NOMO-1 treated with dmso at 0.1 percent for 144 hours (cell line): ENCODE measurements at regions not wholly inside any gene's neighbourhood (a gene's known extent, or its start where the extent isn't known, plus 50 kb on each side); places are given as distances from the start of the nearest gene placed in this dataset.

Experiments used
- DNase-seq: peaks from one replicate; lab custom pipeline; 2025; ENCODE audit not compliant: unreplicated experiment; lab: John Stamatoyannopoulos, UW

DNA sequence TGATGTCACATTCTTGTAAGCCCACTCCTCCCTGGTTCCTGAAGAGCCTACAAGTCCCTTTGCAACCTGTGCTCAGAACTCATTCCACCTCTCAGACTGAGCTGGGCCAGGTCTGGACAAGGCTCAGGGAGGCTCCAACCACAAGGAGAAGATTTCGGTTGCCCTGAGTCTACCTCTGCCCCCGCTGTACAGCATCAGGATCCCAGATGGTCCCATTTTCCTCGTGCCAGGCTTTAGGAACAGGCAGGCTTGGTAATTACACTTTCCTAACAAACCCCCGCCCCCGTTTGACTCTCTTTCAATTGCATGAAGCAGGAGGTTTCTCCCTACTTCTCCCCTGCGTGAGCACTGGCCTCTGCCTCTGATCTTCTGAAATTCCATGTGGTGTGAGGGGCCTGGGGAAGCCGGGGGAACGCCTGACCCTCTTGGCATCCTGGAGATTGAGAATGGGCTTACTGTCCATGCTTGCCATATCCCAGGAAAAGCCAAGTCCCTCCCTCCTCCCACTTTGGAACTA is 86.9 kb upstream of the CTNNA1 start:
- DNase-seq: no peak

DNA sequence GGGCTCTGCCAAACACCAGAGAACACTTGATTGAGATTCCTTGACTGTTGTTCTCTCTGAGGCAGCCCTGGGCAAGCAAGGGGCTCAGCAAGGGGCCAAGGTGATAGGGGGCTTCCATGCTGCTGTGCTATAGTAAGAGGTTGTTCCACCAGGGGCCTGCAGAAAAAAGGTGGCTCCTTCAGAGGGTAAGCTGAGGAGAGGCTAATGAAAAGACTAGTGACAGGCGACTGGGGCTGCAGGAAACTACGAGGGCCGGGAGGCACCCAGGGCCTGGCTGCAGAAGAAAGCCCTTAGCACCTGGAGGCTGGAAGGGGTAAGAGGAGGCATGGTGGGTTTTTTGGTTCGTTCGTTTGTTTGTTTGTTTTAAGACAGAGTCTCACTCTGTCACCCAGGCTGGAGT is 88.0 kb upstream of the CTNNA1 start:
- no peak for DNase-seq

DNA sequence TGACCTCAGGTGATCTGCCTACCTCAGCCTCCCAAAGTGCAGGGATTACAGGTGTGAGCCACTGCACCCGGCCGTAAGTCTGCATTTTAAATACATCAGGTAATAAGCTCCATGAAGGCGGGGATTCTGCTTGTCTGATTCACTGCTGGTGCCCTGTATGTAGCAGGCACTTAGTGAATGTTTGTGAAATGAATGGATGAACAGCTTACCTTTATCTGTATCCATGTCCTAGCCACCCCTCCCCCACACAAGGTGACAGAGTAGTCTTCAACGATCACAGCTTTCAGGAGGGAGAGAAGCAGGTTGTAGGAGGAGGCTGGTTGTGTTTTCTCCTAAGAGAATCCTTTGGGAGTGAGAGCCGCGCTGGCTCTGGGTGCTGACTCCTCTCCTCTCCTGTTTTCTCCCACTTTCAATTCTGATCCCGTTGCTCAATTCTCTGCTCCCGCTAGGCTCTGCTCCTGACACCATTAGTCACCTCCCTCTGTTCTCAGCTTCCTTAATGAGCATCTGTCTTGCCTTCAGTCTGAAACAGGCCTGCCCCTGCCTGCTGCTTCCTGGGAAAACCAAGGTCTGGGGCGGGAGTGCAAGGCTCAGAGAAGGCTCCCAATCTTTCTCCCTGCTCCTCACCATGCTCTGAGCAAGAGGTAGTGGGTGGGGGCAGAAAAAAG is 88.8 kb upstream of the CTNNA1 start:
- DNase-seq: no peak

DNA sequence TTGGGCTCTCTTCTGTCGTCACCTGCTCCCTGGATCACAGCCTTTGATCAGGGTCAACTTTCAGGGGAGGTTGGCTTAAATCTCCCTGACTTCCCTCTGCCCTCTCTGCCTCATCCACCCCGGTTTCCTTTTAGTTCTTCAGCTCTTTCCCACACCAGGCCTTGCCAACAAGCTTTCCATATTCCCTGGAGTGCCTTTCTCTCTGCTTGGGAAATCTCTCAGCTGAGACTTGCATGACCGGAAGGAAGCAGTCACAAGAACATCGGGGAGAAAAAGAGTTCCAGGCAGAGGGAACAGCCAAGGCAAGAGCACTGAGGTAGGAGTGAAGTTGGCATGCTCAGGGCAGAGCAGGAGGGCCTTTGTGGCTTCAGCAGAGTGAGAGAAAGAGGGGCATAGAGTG is 88.4 kb upstream of the HSPA9 start:
- no peak for DNase-seq

DNA sequence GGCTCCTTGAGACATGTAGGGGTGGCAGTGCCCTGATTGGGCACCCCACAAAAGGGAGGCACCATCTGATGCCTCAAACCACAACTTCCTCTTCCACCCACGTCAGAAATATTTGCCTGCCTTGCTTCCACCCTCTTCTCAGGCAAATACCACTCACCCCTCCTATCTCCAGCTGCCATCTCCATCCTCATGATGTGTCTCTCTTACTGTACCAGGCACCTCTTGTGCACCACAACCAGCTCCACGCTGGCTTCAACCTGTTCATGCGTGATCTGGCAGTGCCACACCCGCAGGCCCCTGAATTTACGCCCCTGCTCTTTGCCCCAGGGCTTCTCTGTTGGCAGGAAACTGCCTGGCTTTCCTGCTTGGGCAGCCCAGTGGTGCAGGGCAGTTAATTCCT is 87.8 kb upstream of the HSPA9 start:
- DNase-seq: peak; percentile 32

DNA sequence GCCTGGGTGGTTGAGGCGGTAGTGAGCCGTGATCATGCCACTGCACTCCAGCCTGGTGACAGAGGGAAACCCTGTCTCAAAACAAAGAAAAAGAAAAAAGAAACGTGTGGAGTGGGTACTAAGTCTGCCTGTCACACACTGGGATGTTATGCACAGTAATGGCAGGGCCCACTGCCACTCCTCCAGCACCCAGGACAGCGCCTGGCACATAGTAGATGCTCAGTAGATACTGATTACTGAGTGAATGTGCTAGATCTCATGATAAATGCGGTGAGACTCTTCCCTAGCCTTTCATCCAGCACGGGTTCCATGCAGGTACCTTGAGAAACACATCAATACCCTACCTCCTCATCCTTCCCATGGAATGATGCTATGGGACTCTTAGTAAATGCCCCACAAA is 87.4 kb upstream of the HSPA9 start:
- DNase-seq: no peak

DNA sequence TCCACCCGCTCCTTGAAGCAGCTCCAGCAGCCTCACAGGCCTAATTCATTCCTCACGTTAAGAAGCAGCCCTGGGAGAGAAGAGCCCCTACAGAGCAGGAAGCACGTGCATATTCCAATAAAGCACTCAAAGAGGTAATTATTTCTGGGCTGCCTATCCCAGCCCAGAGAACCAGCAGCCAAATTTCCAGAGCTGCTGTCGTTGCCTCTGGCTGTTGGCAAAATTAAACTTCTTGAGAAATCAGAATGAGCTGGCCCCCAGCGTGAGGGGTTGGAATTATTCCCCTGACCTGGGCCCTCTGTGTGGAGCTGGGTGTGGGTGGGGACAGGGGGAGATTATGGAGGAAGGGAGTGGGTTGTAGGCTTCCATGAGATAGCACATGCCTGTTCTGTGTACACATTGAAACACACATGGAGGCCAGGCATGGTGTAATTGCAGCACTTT is 86.8 kb upstream of the HSPA9 start:
- DNase-seq: no peak

DNA sequence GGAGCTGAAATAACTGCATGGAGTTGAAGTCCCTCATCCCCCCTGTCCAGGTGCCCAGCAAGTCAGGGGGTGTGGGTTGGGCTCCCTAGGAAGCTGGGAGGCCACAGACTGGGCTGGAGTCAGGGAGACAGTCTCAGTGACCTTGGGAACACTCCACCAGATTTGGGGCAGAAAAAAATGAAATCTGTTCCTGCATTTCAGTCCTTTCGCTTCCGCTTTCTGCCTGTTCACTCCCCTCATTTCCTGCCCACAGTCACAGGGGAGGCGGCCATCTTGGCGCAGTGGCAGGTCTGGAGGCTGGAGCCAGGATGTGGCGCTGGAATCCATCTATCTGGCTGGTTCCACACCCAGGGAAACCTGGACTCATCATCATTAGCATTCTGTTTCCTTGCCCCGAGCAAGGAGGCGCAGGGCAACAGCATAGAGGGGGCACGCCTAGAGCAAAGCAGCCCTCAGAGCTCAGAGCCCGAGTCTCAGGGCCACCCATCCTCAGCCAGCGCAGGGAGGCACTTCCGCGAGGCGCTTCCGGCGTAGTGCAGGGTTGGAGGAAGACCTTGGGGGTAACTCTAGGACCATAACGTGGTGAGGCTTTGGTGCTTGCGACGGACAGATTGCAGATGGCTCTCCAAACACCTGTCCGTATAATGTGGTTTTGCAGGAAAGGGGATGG is 86.2 kb upstream of the HSPA9 start:
- peak; percentile 54 for DNase-seq

DNA sequence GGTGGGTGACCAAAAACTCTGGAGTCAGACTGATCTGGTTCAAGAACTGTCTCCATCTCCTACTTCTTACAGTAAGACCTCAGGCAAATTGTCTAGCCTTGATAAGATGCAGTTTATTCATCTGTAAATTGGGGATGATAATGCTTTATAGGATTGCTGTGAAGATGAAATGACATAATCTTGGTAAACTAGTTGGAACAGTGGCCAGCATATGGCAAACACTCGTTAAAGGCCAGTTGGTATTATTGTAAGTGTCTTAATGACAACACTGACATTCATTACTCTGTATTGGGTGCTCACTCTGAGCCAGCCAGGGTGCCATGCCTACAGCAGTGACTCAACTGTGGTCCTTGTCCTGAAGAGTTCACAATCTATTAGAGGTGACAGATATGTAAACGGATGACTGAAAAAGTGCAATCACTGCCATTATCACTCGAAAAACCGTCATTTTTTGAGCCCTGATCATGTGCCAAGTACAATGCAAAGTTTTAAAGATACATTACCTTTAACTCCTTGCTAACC is 84.9 kb upstream of the HSPA9 start:
- DNase-seq: no peak

DNA sequence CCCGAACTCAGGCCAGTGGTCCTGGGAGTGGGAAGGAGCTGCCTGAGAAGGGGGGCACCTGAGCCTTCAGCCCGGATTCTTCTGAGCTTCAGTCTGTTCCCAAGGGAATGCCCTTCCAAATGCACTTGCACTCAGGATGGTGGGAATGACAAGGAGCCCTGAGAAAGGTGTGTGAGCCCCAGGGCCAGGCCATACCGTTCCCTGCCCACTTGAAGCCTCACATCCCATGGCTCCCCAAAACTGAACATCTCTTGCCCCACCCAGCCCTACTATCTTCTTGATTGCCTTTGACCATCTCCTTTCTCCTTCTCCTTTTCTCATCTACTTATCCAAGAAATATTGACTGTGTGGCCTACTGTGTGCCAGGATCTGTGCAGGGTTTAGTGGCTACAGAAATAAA is 84.4 kb upstream of the HSPA9 start:
- no peak for DNase-seq

DNA sequence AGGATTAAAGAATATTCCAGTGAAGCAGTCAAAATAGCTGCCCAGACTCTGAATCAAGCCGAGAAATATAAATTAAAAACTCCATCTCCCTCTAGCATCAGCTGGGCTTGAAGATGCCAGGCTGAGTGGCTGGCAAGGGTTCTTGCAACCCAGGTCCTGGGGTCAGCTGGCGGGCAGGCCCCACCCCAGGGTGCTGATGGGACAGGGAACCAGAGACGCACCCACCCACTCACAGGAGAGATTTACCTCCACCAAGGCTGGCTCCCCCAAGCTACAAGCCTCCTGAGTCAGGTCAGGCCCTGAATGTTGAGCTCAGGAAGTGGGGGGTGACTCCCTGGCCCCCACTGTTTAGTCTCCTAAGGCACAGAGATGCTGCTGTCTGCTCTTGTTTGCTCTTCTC is 83.9 kb upstream of the HSPA9 start:
- no peak for DNase-seq

DNA sequence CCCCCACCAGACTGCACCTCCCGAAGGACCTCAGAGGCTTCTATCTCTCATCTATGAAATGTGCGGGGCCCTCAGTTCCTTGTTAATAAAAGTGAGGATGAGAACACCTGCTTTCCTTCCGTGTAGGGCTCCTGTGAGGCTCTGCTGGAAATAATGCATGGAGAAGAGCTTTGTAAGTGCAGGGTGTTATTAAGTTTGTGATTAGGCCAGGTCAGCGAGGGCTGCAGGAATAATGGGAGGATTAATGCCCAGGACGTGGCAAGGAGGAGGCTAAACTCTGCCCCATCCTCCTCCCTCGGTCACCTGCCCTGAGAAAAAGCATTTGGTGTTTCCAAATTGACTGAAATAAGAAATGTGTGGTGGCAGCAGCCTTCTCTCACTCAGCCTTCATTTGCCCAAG is 83.5 kb upstream of the HSPA9 start:
- DNase-seq: no peak

DNA sequence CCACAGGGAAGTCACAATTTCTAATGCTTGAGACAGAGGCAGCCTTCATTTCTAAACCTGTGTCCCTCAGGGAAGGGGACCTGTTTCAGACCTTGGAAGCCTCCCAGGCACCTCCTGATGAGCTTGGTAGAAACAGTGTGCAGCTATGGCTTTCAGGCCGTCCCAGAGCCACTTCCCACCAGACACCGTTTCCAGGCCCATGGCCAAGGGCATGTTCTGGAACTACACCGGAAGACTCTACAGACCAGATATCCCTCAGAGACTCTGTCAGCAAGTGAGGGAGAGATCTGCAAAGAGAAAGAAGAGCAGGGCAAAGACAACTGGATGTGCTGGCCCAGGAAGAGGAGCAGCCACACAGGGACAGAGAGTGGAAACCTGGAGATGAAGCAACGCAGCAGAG is 82.2 kb upstream of the HSPA9 start:
- no peak for DNase-seq

DNA sequence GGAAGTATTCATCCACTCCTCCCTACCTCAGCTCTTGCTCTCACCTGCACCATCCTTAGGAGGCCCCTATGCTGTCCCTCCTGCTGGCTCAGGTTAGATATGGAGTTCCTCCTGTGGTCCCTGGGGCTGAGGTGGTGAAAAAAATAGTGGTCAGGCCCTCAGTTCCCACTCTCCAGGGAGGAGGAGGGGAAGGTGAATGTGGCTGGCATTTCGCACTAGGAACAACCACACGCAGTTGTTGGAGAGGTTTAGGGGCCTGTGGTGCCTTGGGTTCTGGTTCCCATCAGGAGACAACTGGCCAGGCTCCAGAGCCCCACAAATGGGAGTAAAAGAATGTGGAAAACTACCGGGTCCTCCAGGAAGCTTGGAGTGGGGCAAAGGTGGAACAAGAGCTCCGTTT is 81.7 kb upstream of the HSPA9 start:
- DNase-seq: no peak

DNA sequence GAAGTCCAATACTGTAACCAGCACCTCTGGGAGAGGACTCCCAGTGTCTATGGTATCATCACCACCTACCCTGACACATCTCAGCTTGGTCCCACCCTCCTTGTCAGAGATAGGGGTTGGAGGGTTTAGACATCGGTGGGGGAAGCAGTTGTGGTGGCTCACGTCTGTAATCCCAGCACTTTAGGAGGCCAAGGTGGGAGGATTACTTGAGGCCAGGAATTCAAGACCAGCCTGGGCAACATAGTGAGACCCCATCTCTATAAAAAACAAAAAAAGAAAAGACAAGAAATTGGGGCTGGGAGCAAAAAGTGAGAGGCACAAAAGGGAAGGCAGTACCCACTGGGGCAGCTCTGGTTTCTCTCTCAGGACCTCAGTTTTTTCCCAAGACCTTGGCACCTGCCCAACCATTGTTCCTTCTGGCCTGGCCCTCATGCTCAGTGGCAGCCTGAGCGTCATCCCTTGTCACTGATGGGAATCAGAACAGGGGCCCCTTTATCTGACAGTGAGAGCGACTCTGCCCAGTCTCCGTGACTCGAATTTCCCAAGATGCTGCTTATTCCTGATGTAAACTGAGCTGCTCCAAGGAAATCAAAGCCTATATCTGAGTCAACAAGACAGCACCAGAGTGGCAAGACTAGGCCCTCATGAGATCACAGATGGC is 80.5 kb upstream of the HSPA9 start:
- no peak for DNase-seq

DNA sequence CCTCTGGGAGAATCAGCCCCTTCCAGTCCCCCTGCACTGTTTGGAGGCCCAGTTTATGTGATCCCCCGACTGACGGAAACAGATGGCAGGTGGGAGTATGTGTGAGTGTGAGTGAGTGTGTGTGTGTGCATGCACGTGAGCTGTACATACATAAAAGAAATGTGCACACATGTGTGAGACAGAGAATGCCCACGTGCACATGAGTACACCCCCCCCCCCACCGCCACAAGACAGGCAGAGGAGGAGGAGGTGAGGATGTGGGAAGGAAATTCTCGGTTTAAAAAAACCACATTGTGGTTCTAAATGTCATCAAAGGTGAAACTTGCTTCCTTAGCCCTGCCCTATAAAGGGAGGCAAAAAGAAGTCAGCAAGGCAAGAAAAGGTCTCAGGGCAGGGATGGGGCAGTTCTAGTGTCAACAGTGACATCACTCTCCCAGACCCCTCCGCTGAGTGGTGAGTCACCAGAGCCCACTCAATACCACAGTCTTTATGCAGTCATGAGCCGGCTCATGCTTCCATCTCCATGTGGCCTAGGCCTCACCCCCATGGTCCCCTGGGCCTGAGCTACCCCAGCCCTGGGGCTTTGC is 79.2 kb upstream of the HSPA9 start:
- peak; percentile 35 for DNase-seq

DNA sequence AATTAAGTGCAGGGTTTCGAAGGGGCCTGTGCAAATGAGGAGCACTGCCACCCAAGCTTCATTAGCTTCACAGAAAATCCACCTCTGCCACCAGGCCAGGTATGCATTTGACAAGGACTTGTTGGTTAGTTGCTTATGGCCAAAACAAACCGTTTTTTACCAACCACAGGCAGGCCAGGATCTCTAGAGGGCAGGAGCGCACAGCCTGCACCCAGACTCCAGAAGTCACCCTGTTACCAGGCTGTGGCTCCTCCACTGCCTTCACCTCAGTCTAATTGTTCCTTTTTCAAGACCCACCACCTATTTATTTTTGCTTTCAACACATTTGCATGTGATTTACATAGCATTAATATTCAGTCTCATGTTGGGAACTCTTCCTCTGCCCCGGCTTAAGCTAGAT is 78.3 kb upstream of the HSPA9 start:
- DNase-seq: no peak

DNA sequence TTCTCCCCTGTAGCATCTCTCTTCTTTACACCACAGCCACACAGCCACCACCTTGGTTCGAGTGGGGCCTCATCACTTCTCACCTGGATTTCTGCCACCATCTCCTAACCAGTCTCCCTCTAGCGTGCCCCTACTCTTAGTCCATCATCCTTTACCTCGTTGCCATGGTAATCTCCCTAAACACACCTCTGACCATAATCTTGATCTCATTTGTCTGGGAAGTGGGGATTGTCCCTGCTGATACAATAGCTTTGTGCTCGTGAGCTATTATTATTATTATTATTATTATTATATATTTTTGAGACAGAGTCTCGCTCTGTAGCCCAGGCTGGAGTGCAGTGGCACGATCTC is 76.5 kb upstream of the HSPA9 start:
- DNase-seq: no peak

DNA sequence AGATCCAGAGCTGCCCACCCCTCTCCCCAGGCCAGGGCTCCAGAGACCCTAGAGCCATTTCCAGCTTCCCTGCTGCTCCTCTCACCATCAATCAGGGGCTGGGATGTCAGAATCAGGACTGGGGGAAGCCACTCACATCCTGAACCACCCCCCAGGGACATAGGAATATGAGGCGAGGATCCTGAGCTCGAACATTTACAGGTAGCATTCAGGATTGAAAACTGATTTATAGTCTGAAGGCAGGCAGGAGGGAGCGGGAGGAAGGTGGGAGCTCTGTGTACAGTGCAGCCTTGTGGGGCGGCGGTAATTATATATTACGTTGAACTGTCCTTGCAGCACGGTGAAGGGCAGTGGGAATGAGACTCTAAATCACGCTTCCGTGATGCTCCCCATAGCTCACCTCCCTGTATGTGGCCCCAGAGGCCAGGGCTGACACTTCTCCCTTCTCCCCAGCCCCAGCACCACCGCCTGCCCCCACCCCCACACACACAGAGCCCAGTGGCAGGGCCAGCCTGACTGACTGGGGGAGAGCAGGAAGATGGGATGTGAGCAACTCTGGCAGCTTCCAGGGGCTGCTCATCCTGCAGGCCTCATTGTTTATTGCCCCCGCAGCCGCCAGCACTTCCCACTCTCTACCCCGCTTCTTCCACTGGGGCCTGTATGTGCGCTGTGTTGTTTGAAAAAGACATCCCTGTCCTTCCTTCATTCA is 76.0 kb upstream of the HSPA9 start:
- DNase-seq: no peak

DNA sequence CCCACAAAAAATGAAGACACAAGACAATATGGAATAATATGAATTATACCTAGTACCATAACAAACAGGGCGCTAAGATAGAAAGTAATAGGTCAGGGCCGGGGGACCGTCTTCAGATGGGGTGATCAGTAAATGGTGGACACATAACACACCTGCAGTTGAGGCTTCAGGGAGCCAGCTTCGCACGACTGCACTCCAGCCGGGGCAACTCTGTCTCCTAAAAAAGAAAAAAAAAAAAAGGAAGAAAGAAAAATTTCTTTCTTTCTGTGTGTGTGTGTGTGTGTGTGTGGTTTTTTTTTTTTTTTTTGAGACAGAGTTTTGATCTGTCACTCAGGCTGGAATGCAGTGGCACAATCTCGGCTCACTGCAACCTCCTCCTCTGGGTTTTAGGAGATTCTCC is 75.0 kb upstream of the HSPA9 start:
- DNase-seq: no peak

DNA sequence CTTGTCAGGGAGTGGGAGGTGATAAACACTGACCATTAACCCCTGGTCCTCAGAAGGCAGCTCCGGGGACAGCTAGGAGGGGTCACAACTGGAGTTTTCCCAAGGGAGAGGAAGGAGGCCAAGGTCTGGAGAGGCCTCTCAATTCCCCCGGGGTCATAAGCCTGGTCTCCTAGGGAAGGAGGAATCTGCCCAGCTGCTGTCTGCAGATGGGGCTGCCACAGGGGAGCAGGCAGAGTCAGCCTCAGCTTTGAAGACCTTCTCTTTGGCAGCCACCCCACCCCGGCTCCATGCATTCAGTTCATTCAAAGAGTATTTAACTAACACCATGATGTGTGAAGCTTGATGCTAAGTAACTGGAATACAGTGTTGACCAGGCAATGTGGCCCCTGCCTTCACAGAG is 74.6 kb upstream of the HSPA9 start:
- no peak for DNase-seq
